ENCODE measurements at regions not wholly inside any gene's neighbourhood (a gene's known extent, or its start where the extent isn't known, plus 50 kb on each side); places are given as distances from the start of the nearest gene placed in this dataset.

DNA sequence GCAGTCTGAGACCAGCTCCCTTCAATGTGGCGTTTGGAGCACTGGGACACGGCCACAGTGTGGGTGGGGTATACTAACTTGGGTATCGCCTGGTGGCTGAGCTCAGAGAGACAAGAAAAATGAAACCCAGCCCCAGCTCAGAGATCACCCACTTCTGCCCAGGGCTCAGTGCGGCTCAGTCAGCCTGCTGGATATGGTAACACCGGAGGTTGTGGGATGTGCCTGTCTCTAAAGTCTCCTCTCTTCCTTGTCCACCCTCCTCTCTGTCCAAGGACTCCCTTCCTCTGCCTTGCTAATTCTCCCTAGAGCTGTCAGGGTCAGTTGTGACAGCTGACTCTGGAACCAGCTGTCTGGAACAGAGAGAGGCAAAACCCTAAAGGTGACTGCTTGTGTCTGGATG is 149.1 kb downstream of the PTPN20 start:
- H3K36me3 ChIP-seq = no peaks in the 10 kb centered on the region
- intact Hi-C loops (cut with DNase I) = no loop called here
- peaks cover 0 to 8% (median 0%) of the 10 kb centered on the region in 7 donors for H3K27me3 ChIP-seq
- TF ChIP-seq, protein P1, sequence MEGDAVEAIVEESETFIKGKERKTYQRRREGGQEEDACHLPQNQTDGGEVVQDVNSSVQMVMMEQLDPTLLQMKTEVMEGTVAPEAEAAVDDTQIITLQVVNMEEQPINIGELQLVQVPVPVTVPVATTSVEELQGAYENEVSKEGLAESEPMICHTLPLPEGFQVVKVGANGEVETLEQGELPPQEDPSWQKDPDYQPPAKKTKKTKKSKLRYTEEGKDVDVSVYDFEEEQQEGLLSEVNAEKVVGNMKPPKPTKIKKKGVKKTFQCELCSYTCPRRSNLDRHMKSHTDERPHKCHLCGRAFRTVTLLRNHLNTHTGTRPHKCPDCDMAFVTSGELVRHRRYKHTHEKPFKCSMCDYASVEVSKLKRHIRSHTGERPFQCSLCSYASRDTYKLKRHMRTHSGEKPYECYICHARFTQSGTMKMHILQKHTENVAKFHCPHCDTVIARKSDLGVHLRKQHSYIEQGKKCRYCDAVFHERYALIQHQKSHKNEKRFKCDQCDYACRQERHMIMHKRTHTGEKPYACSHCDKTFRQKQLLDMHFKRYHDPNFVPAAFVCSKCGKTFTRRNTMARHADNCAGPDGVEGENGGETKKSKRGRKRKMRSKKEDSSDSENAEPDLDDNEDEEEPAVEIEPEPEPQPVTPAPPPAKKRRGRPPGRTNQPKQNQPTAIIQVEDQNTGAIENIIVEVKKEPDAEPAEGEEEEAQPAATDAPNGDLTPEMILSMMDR (IDR thresholded peaks at IDR 0.05) = no peak
- H3K27ac ChIP-seq = no peak overlapping the region
- no peak overlapping the region for H3K4me3 ChIP-seq
- H3K9me3 ChIP-seq = no peaks in the 10 kb centered on the region
- DNase-seq (no peak), ATAC-seq (no peak)
- no peaks in the 10 kb centered on the region for H3K4me1 ChIP-seq
- 86 to 90% methylated on average over 5 of the region's 5 CpGs for WGBS, 2 donors

GRCh38 chr10:47060993-47061500 is 149.8 kb downstream of the PTPN20 start:
- DNase-seq (no peak), ATAC-seq (no peak)
- peaks cover 0 to 8% (median 0%) of the 10 kb centered on the region in 7 donors for H3K27me3 ChIP-seq
- 81 to 89% methylated on average over 8 of the region's 8 CpGs for WGBS, 2 donors
- intact Hi-C loops (cut with DNase I) = no loop called here
- H3K9me3 ChIP-seq = no peaks in the 10 kb centered on the region
- TF ChIP-seq, protein P1 (IDR thresholded peaks at IDR 0.05) = no peak
- H3K4me3 ChIP-seq = no peak overlapping the region
- H3K36me3 ChIP-seq = no peaks in the 10 kb centered on the region
- H3K4me1 ChIP-seq = no peaks in the 10 kb centered on the region
- H3K27ac ChIP-seq = no peak overlapping the region

- H3K27ac ChIP-seq = no peak overlapping the region
- 91 to 92% methylated on average over 3 of the region's 3 CpGs for WGBS, 2 donors
Observed at GRCh38 chr10:47061776-47062175, 150.5 kb downstream of the PTPN20 start.

GRCh38 chr10:47062441-47063200 is 151.4 kb downstream of the PTPN20 start:
- TF ChIP-seq, protein P1 (IDR thresholded peaks at IDR 0.05) = peak in 2 of 9 donors; percentile 18 to 30
- WGBS, 2 donors = 53 to 63% methylated on average over 12 of the region's 12 CpGs
- no peaks in the 10 kb centered on the region for H3K36me3 ChIP-seq
- intact Hi-C loops (cut with DNase I) = no loop called here
- H3K27me3 ChIP-seq = peaks cover 0 to 8% (median 0%) of the 10 kb centered on the region in 7 donors
- DNase-seq = no peak
- no peaks in the 10 kb centered on the region for H3K4me1 ChIP-seq
- no peak overlapping the region for H3K4me3 ChIP-seq
- no peaks in the 10 kb centered on the region for H3K9me3 ChIP-seq
- H3K27ac ChIP-seq = no peak overlapping the region
- ATAC-seq = peak in 1 of 8 donors; percentile 21

More at GRCh38 chr10:47061776-47062175, 150.5 kb downstream of the PTPN20 start:
- intact Hi-C loops (cut with DNase I) = no loop called here
- Histone ChIP-seq H3K9me3 (no peaks in the 10 kb centered on the region), H3K4me3 (no peak overlapping the region), H3K36me3 (no peaks in the 10 kb centered on the region), H3K4me1 (no peaks in the 10 kb centered on the region), H3K27me3 (peaks cover 0 to 8% (median 0%) of the 10 kb centered on the region in 7 donors)
- no peak for ATAC-seq
- TF ChIP-seq, protein P1 (IDR thresholded peaks at IDR 0.05) = no peak
- DNase-seq = no peak
